ENCODE measurements at regions not wholly inside any gene's neighbourhood (a gene's known extent, or its start where the extent isn't known, plus 50 kb on each side); places are given as distances from the start of the nearest gene placed in this dataset.

GRCh38 chr2:40032650-40033319, 253.7 kb upstream of the THUMPD2 start:
- no peak for TF ChIP-seq POLR2AphosphoS5 (IDR thresholded peaks at IDR 0.05)
- TF ChIP-seq EP300 (IDR thresholded peaks at IDR 0.05): no peak

All from suprapubic skin (tissue), 4 donors.